ENCODE measurements at regions not wholly inside any gene's neighbourhood (a gene's known extent, or its start where the extent isn't known, plus 50 kb on each side); places are given as distances from the start of the nearest gene placed in this dataset.

- Histone ChIP-seq H3K4me3 (ENCODE audit: insufficient read depth, low read length, poor library complexity, severe bottlenecking) (no peak overlapping the region), H3K27ac (ENCODE audit: low read depth, low read length) (no peak overlapping the region), H2AFZ (ENCODE audit: low read depth, low read length, severe bottlenecking) (no peak overlapping the region), H3K79me2 (ENCODE audit: insufficient read depth, low read length) (no peaks in the 10 kb centered on the region), H3F3A (ENCODE audit: insufficient read depth) (no peaks in the 10 kb centered on the region), H3K4me2 (ENCODE audit: low read depth, low read length, poor library complexity, severe bottlenecking) (no peak overlapping the region), H3K9me3 (ENCODE audit: insufficient read depth, low read length) (no peaks in the 10 kb centered on the region), H4K20me1 (ENCODE audit: low read depth, low read length) (no peaks in the 10 kb centered on the region), H3K27me3 (ENCODE audit: low read length) (no peaks in the 10 kb centered on the region), H3K9me2 (replicated peaks; ENCODE audit: insufficient read depth, low read length) (no peaks in the 10 kb centered on the region), H3K9ac (ENCODE audit: low read length) (no peak overlapping the region), H3K36me3 (ENCODE audit: low read length) (no peaks in the 10 kb centered on the region)
- TF ChIP-seq EZH2phosphoT487 (conservative IDR thresholded peaks at IDR 0.05; ENCODE audit: low read length) = no peak
- TF ChIP-seq CTCF (IDR thresholded peaks at IDR 0.05; ENCODE audit: insufficient read depth, low read length, poor library complexity, severe bottlenecking) = no peak
These were observed 570.5 kb upstream of the ARGLU1 start for GRCh38 chr13:107138486-107138885.

- H4K20me1 ChIP-seq (ENCODE audit: low read depth, low read length) = no peaks in the 10 kb centered on the region
- H3K79me2 ChIP-seq (ENCODE audit: insufficient read depth, low read length) = no peaks in the 10 kb centered on the region
- H3K9ac ChIP-seq (ENCODE audit: low read length) = no peak overlapping the region
- TF ChIP-seq CTCF (IDR thresholded peaks at IDR 0.05; ENCODE audit: insufficient read depth, low read length, poor library complexity, severe bottlenecking) (no peak), EZH2phosphoT487 (conservative IDR thresholded peaks at IDR 0.05; ENCODE audit: low read length) (no peak)
- no peak overlapping the region for H3K4me2 ChIP-seq (ENCODE audit: low read depth, low read length, poor library complexity, severe bottlenecking)
- H3K36me3 ChIP-seq (ENCODE audit: low read length) = no peaks in the 10 kb centered on the region
- no peaks in the 10 kb centered on the region for H3F3A ChIP-seq (ENCODE audit: insufficient read depth)
- no peak overlapping the region for H3K4me3 ChIP-seq (ENCODE audit: insufficient read depth, low read length, poor library complexity, severe bottlenecking)
- no peaks in the 10 kb centered on the region for H3K9me3 ChIP-seq (ENCODE audit: insufficient read depth, low read length)
- H3K27ac ChIP-seq (ENCODE audit: low read depth, low read length) = no peak overlapping the region
- H3K27me3 ChIP-seq (ENCODE audit: low read length) = no peaks in the 10 kb centered on the region
- no peak overlapping the region for H2AFZ ChIP-seq (ENCODE audit: low read depth, low read length, severe bottlenecking)
- H3K9me2 ChIP-seq (replicated peaks; ENCODE audit: insufficient read depth, low read length) = no peaks in the 10 kb centered on the region
These were observed 566.0 kb upstream of the ARGLU1 start for GRCh38 chr13:107133950-107134349.

- H3F3A ChIP-seq (ENCODE audit: insufficient read depth) = no peaks in the 10 kb centered on the region
- no peaks in the 10 kb centered on the region for H3K27me3 ChIP-seq (ENCODE audit: low read length)
- no peaks in the 10 kb centered on the region for H3K9me2 ChIP-seq (replicated peaks; ENCODE audit: insufficient read depth, low read length)
- no peaks in the 10 kb centered on the region for H3K79me2 ChIP-seq (ENCODE audit: insufficient read depth, low read length)
- no peaks in the 10 kb centered on the region for H3K9me3 ChIP-seq (ENCODE audit: insufficient read depth, low read length)
- H3K4me2 ChIP-seq (ENCODE audit: low read depth, low read length, poor library complexity, severe bottlenecking) = no peak overlapping the region
- H3K9ac ChIP-seq (ENCODE audit: low read length) = no peak overlapping the region
- H3K27ac ChIP-seq (ENCODE audit: low read depth, low read length) = no peak overlapping the region
- H4K20me1 ChIP-seq (ENCODE audit: low read depth, low read length) = no peaks in the 10 kb centered on the region
- no peak overlapping the region for H2AFZ ChIP-seq (ENCODE audit: low read depth, low read length, severe bottlenecking)
- H3K36me3 ChIP-seq (ENCODE audit: low read length) = no peaks in the 10 kb centered on the region
- TF ChIP-seq CTCF (IDR thresholded peaks at IDR 0.05; ENCODE audit: insufficient read depth, low read length, poor library complexity, severe bottlenecking) (no peak), EZH2phosphoT487 (conservative IDR thresholded peaks at IDR 0.05; ENCODE audit: low read length) (no peak)
- H3K4me3 ChIP-seq (ENCODE audit: insufficient read depth, low read length, poor library complexity, severe bottlenecking) = no peak overlapping the region
These were observed 562.6 kb upstream of the ARGLU1 start for GRCh38 chr13:107130566-107130965.

Measured in SU-DHL-6 (cell line).